GM18519 (cell line): ENCODE measurements at regions not wholly inside any gene's neighbourhood (a gene's known extent, or its start where the extent isn't known, plus 50 kb on each side); places are given as distances from the start of the nearest gene placed in this dataset.
A peak's percentile ranks its signal among the peaks of the same experiment; 100 is the strongest.
"Not testable (repeated sequence)": the region's sequence is repeated elsewhere in the genome, so short reads cannot be mapped to it uniquely, and the experiment has no call there.

Source experiments
- ATAC-seq: cut with Tn5 transposase; IDR thresholded peaks from one replicate; pipeline ENCODE4 v1.9.1; 2021; ENCODE audit warnings: mild to moderate bottlenecking, moderate library complexity; ENCODE audit not compliant: unreplicated experiment, low FRiP score

DNA sequence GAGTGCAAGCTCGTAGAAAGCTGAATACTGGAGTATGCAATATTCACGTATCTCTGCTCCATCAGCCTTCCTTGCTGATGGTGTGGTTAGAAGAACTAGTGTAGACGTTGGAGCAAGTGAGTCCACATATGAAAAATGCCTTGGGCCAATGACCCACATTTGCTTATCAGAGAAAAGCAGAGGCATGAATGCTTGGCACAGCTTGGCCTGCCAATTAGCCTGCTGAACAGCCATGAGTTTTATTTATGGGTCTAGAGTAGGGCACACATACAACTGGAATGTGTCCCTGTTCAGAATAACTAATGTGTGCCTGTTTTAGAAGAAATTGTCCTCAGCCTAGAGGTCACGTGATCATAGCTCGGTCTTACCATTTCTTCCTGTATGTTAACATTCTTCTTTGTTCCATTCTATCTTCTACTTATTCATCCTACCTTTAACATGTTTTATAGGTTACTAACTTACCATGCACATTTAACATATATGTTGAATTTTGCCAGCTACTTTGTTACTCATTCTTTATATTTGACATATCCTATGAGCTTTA lies 432.7 kb upstream of the AADAT start:
- no peak for ATAC-seq

DNA sequence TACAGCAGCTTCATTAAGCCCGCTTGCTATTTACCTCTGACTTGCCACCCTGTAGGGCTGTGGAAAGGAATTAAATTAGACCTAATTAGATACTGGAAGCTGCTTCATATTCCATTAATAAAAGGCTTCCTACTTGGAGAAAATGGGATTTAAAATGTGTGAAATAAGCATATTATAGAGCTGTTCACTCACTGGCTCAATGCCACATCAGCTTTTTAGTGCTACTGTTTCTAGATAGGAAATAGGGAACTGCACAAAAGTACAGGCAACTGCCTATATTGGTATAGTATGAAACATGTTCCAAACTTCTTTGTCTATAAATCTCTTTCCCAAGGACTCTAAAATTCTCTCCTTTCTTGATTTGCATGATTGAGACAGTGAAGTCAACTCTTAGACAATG lies 407.9 kb upstream of the AADAT start:
- ATAC-seq: peak; percentile 31

DNA sequence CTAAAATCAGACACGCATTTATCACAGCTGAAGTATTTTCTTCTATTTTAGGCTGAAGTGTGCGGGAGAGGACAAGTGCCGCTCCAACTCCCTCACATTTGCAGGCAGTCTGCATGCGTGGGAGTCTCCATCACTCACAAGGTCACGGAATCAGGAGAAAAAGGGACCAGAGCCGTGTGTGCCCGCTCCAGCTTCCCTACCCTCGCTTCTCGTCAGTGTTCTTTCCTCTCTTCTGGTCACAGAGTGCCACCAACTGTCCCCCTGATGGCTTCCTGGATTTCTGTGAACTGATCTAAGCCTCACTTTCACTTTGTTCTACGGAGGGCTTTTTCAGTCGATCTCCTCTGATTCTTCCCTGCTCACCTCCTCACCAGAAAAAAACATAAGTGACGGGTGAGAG lies 407.4 kb upstream of the AADAT start:
- ATAC-seq: peak; percentile 70

DNA sequence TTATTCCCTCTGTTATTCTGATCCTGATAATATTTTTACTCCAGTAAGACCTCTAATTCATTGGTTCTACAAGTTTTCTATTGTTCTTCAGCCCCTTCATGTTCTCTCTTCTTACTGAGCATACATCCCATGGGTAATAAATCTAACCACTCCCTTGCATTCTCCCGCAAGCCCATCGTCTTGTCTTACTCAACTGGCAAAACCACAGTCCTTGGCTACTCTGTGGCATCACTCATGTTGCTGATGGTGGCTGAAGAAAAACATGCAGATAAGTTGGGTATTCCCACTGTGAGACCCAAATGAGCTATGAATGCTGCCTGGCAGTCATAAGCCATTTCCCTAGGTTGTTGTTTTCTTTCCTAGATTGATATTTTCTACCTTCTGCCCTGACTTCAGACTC lies 402.2 kb upstream of the AADAT start:
- no peak for ATAC-seq

DNA sequence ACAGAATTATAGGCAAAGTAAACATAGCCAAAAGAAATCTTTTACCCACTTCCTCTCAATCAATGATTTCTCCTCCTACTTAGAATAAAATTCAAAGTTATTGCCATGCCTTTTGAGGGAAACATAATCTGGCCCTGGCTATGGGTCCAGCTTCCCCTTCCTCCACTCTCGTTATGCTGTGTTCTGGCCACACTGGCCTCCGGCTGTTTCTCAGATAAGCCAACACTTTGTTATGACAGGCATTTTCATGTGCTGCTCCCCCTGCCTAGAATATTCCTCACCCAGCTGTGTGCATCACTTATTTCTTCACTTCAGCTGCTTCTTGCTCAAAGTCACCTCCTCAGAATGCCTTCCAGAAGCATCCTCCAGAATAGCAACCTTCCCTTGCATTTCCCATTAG lies 386.6 kb upstream of the AADAT start:
- no peak for ATAC-seq

DNA sequence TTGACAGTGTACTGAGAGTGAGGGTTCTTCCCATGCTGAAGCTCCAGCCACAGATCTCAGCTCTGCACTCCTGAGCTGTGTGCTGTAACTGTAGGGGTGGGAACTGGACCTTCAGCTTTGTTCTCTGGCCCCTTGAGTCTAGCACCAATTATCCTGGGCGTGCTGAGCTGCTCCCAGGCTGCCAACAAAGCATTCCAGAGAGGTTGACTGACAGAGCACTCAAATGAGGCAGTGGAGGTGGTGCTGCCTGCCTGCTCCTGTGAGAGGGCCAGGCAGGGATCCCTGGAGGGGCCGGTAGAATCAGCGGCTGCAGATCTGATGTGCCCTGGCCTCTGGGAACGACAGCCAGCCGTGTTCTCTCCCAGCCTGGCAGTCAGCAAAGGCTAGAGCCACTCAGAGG lies 375.7 kb upstream of the AADAT start:
- ATAC-seq: no peak

DNA sequence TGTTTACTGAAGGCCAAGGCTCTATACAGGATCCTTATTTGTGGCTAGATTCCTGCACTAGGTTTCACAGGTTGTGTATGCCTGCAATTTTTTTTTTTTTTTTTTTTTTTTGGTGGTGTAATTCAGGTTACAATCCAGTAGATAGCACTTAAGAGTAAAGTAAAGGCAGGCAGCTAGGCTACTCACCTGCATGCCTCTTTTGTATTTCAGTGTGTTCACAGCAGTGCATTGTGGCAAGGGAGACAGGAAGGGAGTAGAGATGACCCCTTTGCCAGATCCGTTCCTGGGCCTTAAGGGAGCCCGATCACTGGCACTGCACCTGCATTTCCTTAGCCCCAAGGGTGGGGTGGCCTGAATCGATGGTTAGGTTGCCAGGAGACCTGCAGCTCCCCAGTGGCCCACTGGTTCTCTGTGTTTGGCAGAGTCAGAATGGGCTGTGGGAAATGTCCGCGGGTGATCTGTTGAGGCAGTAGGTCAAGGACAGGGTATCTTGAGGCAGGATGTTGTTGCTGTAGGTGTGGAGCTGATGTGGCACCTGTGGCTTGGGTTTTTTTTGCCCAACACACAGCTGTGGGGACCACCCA lies 374.9 kb upstream of the AADAT start:
- no peak for ATAC-seq

DNA sequence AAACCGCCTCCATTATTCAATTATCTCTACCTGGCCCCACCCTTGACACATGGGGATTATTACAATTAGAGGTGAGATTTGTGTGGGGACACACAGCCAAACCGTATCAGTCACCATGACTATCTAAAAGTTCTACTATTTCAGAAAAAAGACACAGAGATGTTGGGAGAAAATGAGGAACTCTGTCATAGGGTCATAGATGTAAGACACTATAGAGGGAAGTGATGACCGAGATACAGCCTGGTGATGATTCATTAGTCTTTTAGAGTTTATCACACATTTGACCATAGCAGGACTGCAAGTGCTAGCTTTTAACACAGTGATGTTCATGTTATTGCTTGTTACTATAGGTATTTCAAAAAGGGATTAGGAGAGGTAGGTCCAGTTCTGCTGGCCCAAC lies 357.0 kb upstream of the AADAT start:
- no peak for ATAC-seq

DNA sequence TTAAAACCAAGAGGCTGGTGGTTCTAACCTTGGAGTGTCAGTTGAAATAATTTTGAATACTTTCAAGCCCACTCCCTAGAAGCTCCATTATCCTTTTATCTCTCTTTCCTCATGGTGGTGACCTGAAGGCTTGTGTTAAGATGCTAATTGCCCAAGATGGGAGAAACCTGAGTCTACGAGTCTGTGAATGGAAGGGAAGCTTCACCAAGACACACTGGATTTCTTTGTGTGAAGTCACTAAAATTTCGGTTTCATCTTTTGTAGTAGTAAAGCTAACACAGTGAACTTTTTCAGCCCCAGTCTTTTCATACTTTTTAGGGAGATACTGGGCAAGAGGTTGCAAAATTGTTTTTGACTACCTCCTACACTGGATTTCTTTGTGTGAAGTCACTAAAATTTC lies 351.4 kb upstream of the AADAT start:
- ATAC-seq: not testable (repeated sequence)

DNA sequence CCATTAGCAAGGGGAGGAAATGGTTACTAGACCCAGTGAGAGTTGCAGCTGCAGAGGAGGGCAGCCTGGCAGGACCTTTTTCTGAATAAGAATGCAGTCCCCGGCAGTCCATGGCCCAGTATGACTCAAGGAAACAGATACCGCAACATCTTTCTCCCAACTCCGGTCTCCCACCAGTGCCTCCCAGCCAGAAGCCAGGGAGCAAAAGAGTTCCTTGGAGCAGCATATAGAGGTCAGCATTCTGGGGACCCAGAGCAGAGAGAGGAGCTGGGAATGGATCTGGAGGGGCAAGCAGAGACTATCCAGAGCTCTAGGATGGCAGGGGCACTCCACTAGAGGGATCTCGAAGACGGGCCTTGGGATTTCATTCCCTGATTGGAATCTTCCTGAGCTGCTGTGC lies 339.2 kb upstream of the AADAT start:
- no peak for ATAC-seq

DNA sequence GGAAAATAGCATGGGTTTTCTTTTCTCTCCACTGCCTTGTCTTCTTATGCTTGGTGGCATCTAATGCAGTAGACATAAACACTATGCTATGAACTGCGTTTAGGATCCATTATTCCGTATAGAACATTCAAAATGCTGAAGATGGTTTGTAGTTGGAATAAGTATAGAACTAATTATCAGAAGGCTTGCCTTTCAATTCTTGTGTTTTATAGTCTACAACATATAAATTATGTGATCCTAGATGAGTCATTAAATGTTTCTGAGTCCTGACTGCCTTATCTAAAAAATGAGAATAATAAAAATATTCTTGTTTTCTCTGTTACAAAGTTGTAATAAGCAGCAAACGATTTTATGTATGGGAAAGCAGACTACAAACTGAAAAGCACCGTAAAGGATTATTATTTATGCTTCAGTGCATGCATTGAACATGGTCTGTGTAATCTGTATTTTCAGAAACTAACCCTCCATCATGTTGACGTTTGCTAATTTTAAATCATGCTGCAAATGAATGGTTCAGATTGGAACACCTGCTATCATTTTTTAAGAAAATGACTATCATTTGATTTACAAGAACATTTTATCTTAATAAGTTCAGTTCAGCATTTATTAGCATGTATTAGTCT lies 335.9 kb upstream of the AADAT start:
- ATAC-seq: no peak

DNA sequence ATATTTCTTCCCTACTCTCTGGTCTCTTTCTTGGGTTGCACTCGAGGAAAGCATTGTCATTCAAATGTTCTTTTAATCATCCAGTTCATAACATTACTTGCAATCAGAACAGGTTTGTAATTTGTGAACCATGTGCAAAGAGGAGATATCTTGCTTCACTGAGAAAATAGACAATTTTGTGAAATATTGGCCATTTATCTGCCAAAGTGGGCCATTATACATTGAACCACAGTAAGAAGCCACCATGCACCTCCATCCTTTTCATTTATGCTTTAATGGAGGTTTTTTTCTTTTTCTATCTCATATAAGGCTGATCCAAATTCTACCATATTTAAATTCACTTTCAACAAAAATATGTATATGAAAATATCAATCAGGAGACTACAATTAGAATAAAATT lies 335.3 kb upstream of the AADAT start:
- no peak for ATAC-seq

DNA sequence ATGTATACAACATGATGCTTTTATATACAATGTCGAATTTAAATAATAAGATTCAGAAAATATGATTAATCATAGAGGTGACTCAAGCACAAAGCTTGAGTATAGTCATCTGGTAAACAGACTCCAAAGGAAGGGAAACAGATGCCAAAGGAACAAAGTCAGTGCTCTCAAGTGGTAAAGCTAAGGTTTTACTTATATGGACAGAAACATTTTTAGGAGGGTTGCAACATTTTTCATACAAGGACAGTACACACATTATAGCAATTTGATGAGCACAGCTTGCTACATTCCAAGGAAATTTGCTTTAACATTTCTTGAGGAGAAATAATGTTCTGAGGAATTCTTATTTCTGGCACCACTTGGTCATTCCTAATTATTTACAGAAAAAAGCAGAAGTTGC lies 333.4 kb upstream of the AADAT start:
- ATAC-seq: no peak

DNA sequence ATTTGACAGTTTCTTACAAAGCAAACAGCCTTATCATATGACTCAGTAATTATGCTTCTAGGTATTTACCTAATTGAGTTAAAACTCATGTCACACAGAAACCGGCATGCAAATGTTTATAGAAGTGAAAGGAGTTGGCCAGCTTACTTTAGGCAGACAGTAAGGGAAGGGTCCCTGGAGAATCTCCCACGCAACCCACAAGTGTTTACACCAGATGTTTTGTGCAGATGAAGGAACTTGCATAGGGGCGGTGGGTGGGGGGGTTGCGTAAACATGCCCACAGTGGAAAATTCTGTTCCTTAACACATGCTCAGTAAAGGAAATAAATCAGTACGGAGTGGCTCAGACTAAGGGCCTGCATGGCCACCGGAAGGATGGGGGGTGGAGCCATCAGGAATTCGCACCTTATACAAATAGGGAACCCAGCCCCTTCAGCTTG lies 330.5 kb upstream of the AADAT start:
- ATAC-seq: peak; percentile 94

DNA sequence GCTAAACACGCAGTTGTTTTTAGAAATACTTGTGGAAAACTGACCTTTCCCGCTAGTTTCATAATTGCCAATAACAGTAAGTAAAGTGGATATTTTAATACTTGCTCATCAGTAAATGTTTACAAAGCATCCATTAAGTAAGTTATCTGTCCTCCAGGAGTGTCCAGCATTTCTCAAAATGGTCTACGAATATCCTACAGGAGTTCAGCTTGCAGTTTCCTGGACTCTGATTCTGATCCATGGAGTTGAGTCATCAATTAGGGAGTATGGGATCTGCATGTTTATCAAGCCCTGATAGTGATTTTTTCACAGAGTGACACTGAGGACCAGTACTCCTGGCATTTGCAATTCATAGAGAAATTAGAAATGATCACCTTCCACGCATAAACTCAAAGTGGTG lies 325.2 kb upstream of the AADAT start:
- no peak for ATAC-seq

DNA sequence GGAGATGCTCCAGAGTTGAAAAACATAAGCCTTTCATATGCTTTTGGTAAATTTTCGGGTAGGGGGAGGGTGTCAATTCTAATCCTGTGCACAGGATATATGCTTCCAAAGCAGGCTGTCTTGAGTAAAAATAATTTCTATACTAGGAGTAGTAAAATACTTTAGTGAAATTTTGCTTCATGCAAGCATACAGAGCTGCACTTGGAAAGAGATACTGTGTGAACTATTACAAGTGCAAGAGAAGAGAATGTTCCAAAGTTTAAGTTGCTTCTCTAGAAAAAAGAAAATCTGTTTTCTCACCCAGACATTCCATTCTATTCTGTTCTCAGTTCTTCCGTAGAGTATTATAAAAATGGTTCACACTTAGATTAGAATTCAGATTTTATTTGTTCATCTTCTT lies 324.6 kb upstream of the AADAT start:
- ATAC-seq: no peak

DNA sequence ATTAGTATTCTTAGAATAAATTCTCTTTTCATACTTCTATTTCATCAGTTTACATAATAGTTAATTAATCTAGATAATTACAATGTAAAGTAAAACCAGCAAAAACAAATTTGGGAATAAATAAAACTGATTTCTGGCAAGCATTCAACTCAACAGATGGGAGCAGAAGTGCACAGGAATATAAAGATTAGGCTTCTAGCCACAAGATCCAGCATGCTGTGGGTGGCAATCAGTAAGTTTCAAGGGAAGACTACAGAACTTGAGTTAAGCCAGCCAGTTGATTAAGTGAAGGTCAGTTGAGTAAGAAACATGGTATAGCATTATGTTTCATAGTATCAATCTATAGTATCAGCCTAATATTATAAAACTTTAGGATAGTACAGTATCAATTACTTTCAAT lies 324.2 kb upstream of the AADAT start:
- no peak for ATAC-seq

DNA sequence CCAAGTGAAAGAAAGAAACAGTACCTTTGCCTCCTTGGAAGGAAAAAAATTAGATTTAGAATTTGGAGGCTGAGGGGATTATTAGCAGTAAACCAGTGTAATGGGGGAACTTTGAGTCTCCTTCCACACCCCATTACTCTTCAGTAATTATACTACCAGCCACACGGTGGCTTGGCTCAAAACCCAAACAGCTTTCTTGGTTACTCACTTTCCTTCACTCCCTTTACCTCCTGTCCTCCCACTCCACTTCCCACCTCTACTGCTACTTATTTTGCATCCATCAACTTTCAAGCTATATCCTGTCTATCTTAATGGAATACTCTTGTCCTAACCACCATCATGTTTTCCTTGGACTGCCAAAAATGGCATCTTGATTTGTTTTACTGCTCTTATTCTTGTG lies 310.6 kb upstream of the AADAT start:
- ATAC-seq: peak; percentile 58

DNA sequence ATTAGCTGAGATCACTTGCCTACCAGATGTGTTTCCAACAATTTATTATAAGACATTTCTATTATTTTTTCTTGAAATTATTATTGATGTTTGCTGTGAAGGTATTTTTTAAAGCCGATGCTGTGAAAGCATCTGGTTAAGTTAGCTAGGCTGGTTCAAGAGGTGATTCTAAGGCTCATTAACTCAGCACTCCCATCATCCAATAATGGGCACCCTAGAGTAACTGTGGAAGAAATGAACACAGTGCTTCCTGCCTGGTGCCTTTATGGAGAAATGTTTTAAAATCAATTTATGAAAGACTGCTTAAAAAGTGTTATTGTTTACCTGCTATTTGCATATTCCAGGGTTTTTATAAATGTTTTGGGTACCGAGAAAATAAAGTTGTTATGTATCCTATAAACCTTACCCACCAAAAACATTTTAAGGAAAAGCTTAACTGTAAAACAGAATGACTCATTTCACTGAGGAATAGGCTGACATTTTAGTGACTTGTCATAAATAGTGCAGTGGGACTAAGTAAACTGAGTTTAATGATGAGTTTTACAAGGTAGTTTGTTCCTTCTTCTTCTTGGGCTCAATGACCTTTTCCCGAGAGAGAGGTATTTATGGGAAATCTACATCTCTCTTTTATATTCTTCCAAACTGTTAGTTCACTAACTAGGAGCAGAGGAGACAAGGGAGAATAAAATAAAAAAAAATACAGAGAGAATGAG lies 310.0 kb upstream of the AADAT start:
- no peak for ATAC-seq

DNA sequence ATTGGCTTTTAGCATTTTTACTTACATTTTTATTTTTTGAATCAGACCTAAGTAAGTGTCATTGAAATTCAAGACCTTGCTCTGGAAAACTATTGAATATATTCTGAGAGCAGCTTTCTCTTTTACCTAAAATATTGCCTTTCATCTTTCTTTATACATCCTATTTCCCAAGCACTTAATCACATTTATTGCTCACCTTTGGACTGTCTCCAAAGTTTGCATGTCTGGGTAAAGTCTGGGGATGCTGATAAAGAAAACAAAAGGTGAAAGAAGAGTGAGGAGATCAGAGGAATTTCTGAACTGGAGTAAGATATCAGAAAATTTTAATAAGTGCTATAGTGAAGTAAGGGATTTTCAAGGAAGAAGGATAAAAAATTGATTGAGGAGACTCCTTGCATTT lies 308.5 kb upstream of the AADAT start:
- no peak for ATAC-seq

DNA sequence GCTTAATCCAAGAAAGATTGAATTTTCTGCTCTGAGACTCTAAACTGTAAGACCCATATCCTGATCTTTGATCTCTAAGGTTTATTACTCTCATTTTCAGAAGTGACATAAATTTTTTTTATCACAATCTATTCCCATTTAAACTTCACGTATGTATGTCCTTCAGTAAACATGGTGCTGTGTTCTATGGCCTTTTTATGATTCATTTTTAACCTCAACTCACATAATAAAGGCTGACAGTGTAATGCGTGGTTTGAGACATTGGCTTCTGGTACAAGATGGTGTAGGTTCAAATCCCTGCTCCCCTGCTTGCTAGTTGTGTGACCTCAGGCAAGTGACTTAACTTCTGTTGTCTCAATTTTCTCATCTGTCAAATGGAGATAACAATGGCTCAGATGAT lies 306.0 kb upstream of the AADAT start:
- ATAC-seq: no peak
